GM23338 (cell line): ENCODE measurements at regions not wholly inside any gene's neighbourhood (a gene's known extent, or its start where the extent isn't known, plus 50 kb on each side); places are given as distances from the start of the nearest gene placed in this dataset.

Experiments used
- ATAC-seq: fragments of 200-7000 bp; cut with Tn5 transposase; 3 replicates; pipeline ENCODE4 v1.9.1; 2020
- DNase-seq: peaks from one replicate; pipeline ENCODE4 v3.0.0-alpha.2; 2015; ENCODE audit warnings: low spot score
- H2AFZ ChIP-seq: fragments of 200-600 bp; sonication (generic); 2 replicates; pipeline ENCODE4 v1.8.0; 2016; ENCODE audit warnings: antibody characterized with exemption, mild to moderate bottlenecking, moderate library complexity
- H3F3A ChIP-seq: fragments of 200-600 bp; sonication (generic); replicated peaks from 2 replicates; pipeline ENCODE4 v1.8.0; 2017; ENCODE audit warnings: antibody characterized with exemption, mixed run types, low read depth
- H3K27ac ChIP-seq: fragments of 200-600 bp; sonication (generic); 2 replicates; pipeline ENCODE4 v1.6.1; 2016; ENCODE audit warnings: low read depth
- H3K27me3 ChIP-seq: fragments of 200-600 bp; sonication (generic); 2 replicates; pipeline ENCODE4 v1.8.0; 2016; ENCODE audit warnings: mild to moderate bottlenecking, mixed run types, moderate library complexity; ENCODE audit not compliant: insufficient read depth
- H3K36me3 ChIP-seq: fragments of 200-600 bp; sonication (generic); 2 replicates; pipeline ENCODE4 v1.8.0; 2016; ENCODE audit warnings: mild to moderate bottlenecking; ENCODE audit not compliant: insufficient read depth
- H3K4me1 ChIP-seq: fragments of 200-600 bp; sonication (generic); 2 replicates; pipeline ENCODE4 v1.8.0; 2016; ENCODE audit warnings: mild to moderate bottlenecking, moderate library complexity; ENCODE audit not compliant: insufficient read depth
- H3K4me2 ChIP-seq: fragments of 200-600 bp; sonication (generic); 2 replicates; pipeline ENCODE4 v1.7.1; 2017; ENCODE audit warnings: mixed run types
- H3K4me3 ChIP-seq: fragments of 200-600 bp; sonication (generic); 2 replicates; pipeline ENCODE4 v1.6.1; 2016; ENCODE audit warnings: mixed run types
- H3K79me2 ChIP-seq: fragments of 200-600 bp; sonication (generic); replicated peaks from 2 replicates; pipeline ENCODE4 v1.8.0; 2017; ENCODE audit warnings: mild to moderate bottlenecking; ENCODE audit not compliant: insufficient read depth
- H3K9me2 ChIP-seq: fragments of 200-600 bp; sonication (generic); 2 replicates; pipeline ENCODE4 v1.8.0; 2017; ENCODE audit not compliant: insufficient read depth
- H4K20me1 ChIP-seq: fragments of 200-600 bp; sonication (generic); replicated peaks from 2 replicates; pipeline ENCODE4 v1.8.0; 2017; ENCODE audit warnings: mild to moderate bottlenecking; ENCODE audit not compliant: insufficient read depth
- H3K27ac Mint-ChIP-seq: 2 replicates; pipeline ENCODE4 v1.8.0; 2020; ENCODE audit warnings: inconsistent platforms, mild to moderate bottlenecking, moderate library complexity, mixed read lengths
- H3K27me3 Mint-ChIP-seq: 3 replicates; pipeline ENCODE4 v1.8.0; 2022; ENCODE audit warnings: low read depth, mild to moderate bottlenecking, moderate library complexity, mixed read lengths, inconsistent platforms; ENCODE audit not compliant: insufficient read depth, poor library complexity
- H3K36me3 Mint-ChIP-seq: 3 replicates; pipeline ENCODE4 v1.8.0; 2021; ENCODE audit warnings: low read depth, mild to moderate bottlenecking, inconsistent platforms, moderate library complexity, mixed read lengths
- H3K4me1 Mint-ChIP-seq: 3 replicates; pipeline ENCODE4 v1.8.0; 2020; ENCODE audit warnings: mild to moderate bottlenecking, inconsistent platforms, mixed read lengths
- H3K4me3 Mint-ChIP-seq: 3 replicates; pipeline ENCODE4 v1.8.0; 2021; ENCODE audit warnings: moderate library complexity, mild to moderate bottlenecking, inconsistent platforms, mixed read lengths
- H3K9me3 Mint-ChIP-seq: 3 replicates; pipeline ENCODE4 v1.8.0; 2020; ENCODE audit warnings: moderate library complexity, mild to moderate bottlenecking, inconsistent platforms, mixed read lengths
- ETS1 ChIP-seq: IDR thresholded peaks from 2 replicates; pipeline ENCODE4 v1.6.1; 2016; ENCODE audit warnings: antibody characterized with exemption
- EZH2phosphoT487 ChIP-seq: fragments of 200-600 bp; sonication (generic); IDR thresholded peaks from one replicate; pipeline ENCODE4 v1.8.1; 2018; ENCODE audit warnings: antibody characterized with exemption; ENCODE audit not compliant: unreplicated experiment
- NANOG ChIP-seq: IDR thresholded peaks from 2 replicates; pipeline ENCODE4 v1.6.1; 2016; ENCODE audit warnings: antibody characterized with exemption, borderline replicate concordance
- POLR2AphosphoS5 ChIP-seq: IDR thresholded peaks from 2 replicates; pipeline ENCODE4 v1.6.1; 2016; ENCODE audit warnings: antibody characterized with exemption, low read depth
- STAT1 ChIP-seq: IDR thresholded peaks from one replicate; pipeline ENCODE4 v1.6.1; 2016; ENCODE audit warnings: antibody characterized with exemption; ENCODE audit not compliant: unreplicated experiment
- ZNF331 ChIP-seq: fragments of 250-450 bp; sonication (Bioruptor Pico); IDR thresholded peaks from 2 replicates; pipeline ENCODE4 v1.5.0; 2020; ENCODE audit warnings: low read depth, mild to moderate bottlenecking, moderate library complexity
- TF ChIP-seq, protein P1 (sequence below): fragments of 250-450 bp; sonication (Bioruptor Pico); IDR thresholded peaks from 2 replicates; pipeline ENCODE4 v1.5.0; 2020; ENCODE audit warnings: mild to moderate bottlenecking, moderate library complexity

- H3K27ac Mint-ChIP-seq: no peak overlapping the region
- H3K36me3 Mint-ChIP-seq: peaks cover 49% of the 10 kb centered on the region
- TF ChIP-seq, protein P1, sequence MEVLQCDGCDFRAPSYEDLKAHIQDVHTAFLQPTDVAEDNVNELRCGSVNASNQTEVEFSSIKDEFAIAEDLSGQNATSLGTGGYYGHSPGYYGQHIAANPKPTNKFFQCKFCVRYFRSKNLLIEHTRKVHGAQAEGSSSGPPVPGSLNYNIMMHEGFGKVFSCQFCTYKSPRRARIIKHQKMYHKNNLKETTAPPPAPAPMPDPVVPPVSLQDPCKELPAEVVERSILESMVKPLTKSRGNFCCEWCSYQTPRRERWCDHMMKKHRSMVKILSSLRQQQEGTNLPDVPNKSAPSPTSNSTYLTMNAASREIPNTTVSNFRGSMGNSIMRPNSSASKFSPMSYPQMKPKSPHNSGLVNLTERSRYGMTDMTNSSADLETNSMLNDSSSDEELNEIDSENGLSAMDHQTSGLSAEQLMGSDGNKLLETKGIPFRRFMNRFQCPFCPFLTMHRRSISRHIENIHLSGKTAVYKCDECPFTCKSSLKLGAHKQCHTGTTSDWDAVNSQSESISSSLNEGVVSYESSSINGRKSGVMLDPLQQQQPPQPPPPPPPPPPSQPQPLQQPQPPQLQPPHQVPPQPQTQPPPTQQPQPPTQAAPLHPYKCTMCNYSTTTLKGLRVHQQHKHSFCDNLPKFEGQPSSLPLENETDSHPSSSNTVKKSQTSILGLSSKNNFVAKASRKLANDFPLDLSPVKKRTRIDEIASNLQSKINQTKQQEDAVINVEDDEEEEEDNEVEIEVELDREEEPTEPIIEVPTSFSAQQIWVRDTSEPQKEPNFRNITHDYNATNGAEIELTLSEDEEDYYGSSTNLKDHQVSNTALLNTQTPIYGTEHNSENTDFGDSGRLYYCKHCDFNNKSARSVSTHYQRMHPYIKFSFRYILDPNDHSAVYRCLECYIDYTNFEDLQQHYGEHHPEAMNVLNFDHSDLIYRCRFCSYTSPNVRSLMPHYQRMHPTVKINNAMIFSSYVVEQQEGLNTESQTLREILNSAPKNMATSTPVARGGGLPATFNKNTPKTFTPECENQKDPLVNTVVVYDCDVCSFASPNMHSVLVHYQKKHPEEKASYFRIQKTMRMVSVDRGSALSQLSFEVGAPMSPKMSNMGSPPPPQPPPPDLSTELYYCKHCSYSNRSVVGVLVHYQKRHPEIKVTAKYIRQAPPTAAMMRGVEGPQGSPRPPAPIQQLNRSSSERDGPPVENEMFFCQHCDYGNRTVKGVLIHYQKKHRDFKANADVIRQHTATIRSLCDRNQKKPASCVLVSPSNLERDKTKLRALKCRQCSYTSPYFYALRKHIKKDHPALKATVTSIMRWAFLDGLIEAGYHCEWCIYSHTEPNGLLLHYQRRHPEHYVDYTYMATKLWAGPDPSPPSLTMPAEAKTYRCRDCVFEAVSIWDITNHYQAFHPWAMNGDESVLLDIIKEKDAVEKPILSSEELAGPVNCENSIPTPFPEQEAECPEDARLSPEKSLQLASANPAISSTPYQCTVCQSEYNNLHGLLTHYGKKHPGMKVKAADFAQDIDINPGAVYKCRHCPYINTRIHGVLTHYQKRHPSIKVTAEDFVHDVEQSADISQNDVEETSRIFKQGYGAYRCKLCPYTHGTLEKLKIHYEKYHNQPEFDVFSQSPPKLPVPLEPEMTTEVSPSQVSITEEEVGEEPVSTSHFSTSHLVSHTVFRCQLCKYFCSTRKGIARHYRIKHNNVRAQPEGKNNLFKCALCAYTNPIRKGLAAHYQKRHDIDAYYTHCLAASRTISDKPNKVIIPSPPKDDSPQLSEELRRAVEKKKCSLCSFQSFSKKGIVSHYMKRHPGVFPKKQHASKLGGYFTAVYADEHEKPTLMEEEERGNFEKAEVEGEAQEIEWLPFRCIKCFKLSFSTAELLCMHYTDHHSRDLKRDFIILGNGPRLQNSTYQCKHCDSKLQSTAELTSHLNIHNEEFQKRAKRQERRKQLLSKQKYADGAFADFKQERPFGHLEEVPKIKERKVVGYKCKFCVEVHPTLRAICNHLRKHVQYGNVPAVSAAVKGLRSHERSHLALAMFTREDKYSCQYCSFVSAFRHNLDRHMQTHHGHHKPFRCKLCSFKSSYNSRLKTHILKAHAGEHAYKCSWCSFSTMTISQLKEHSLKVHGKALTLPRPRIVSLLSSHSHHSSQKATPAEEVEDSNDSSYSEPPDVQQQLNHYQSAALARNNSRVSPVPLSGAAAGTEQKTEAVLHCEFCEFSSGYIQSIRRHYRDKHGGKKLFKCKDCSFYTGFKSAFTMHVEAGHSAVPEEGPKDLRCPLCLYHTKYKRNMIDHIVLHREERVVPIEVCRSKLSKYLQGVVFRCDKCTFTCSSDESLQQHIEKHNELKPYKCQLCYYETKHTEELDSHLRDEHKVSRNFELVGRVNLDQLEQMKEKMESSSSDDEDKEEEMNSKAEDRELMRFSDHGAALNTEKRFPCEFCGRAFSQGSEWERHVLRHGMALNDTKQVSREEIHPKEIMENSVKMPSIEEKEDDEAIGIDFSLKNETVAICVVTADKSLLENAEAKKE: no peak
- TF ChIP-seq ZNF331 (no peak), POLR2AphosphoS5 (no peak)
- no peaks in the 10 kb centered on the region for H4K20me1 ChIP-seq
- ATAC-seq: no peak
- no peaks in the 10 kb centered on the region for H3K4me1 ChIP-seq
- H3K27ac ChIP-seq: no peak overlapping the region
- H3K9me3 Mint-ChIP-seq: peaks cover 67% of the 10 kb centered on the region
- H3K4me3 Mint-ChIP-seq: no peak overlapping the region
- no peak overlapping the region for H3K4me2 ChIP-seq
- no peaks in the 10 kb centered on the region for H3F3A ChIP-seq
- peaks cover 17% of the 10 kb centered on the region for H3K36me3 ChIP-seq
- no peaks in the 10 kb centered on the region for H3K79me2 ChIP-seq
- no peaks in the 10 kb centered on the region for H3K27me3 ChIP-seq
- H3K27me3 Mint-ChIP-seq: peaks cover 2% of the 10 kb centered on the region
- H3K9me2 ChIP-seq: peaks cover 14% of the 10 kb centered on the region
- no peak overlapping the region for H2AFZ ChIP-seq
- H3K4me1 Mint-ChIP-seq: no peaks in the 10 kb centered on the region
- DNase-seq: no peak
- H3K4me3 ChIP-seq: no peak overlapping the region
These were observed 447.8 kb upstream of the TOM1L1 start for GRCh38 chr17:54452666-54453348.

- H3K4me3 ChIP-seq: no peak overlapping the region; the same call in 1 of the 2 replicates
- no peak overlapping the region for H3K27ac Mint-ChIP-seq
- peaks cover 2% of the 10 kb centered on the region for H3K27me3 Mint-ChIP-seq
- peaks cover 17% of the 10 kb centered on the region for H3K36me3 ChIP-seq
- no peaks in the 10 kb centered on the region; the same call in 1 of the 2 replicates for H3K9me2 ChIP-seq
- H3F3A ChIP-seq: no peaks in the 10 kb centered on the region
- no peak overlapping the region for H3K4me2 ChIP-seq
- H2AFZ ChIP-seq: no peak overlapping the region
- no peaks in the 10 kb centered on the region for H3K27me3 ChIP-seq
- no peak overlapping the region for H3K27ac ChIP-seq
- H3K4me1 ChIP-seq: no peaks in the 10 kb centered on the region
- no peaks in the 10 kb centered on the region for H4K20me1 ChIP-seq
- no peaks in the 10 kb centered on the region for H3K4me1 Mint-ChIP-seq
- no peaks in the 10 kb centered on the region for H3K79me2 ChIP-seq
- DNase-seq (peak; percentile 17), ATAC-seq (no peak)
- peaks cover 79% of the 10 kb centered on the region for H3K9me3 Mint-ChIP-seq
- H3K4me3 Mint-ChIP-seq: no peak overlapping the region
- H3K36me3 Mint-ChIP-seq: peaks cover 56% of the 10 kb centered on the region
- TF ChIP-seq ETS1 (no peak), STAT1 (no peak), EZH2phosphoT487 (no peak), NANOG (no peak)
These were observed 445.3 kb upstream of the TOM1L1 start for GRCh38 chr17:54455251-54455868.
